ENCODE measurements at regions not wholly inside any gene's neighbourhood (a gene's known extent, or its start where the extent isn't known, plus 50 kb on each side); places are given as distances from the start of the nearest gene placed in this dataset.

GRCh38 chr11:91188484-91188883 lies 965.6 kb upstream of the CHORDC1 start:
- no peak for TF ChIP-seq EZH2phosphoT487 (IDR thresholded peaks at IDR 0.05; ENCODE audit: low read depth)
- TF ChIP-seq CTCF (IDR thresholded peaks at IDR 0.05; ENCODE audit: low read depth, low read length): no peak
